Mesothelial cell of epicardium (in vitro differentiated cells): ENCODE measurements at regions not wholly inside any gene's neighbourhood (a gene's known extent, or its start where the extent isn't known, plus 50 kb on each side); places are given as distances from the start of the nearest gene placed in this dataset.
A peak's percentile ranks its signal among the peaks of the same experiment; 100 is the strongest.

Source experiments
- DNase-seq, 2 experiments: peaks; one replicate each; pipeline ENCODE4 v3.0.0; 2021; ENCODE audit warnings: low spot score in 2 of 2; ENCODE audit not compliant: unreplicated experiment in 2 of 2
- H3K27ac Mint-ChIP-seq: 2 replicates; pipeline ENCODE4 v1.8.0; 2021; ENCODE audit warnings: mixed read lengths
- H3K27me3 Mint-ChIP-seq: 2 replicates; pipeline ENCODE4 v1.8.0; 2021; ENCODE audit warnings: low read depth, mixed read lengths
- H3K36me3 Mint-ChIP-seq: 2 replicates; pipeline ENCODE4 v1.8.0; 2021; ENCODE audit warnings: mixed read lengths
- H3K4me1 Mint-ChIP-seq: 2 replicates; pipeline ENCODE4 v1.8.0; 2021; ENCODE audit warnings: mixed read lengths
- H3K4me3 Mint-ChIP-seq: 2 replicates; pipeline ENCODE4 v1.8.0; 2021; ENCODE audit warnings: mild to moderate bottlenecking, moderate library complexity, mixed read lengths
- H3K9me3 Mint-ChIP-seq: 2 replicates; pipeline ENCODE4 v1.8.0; 2021; ENCODE audit warnings: mixed read lengths
- CTCF ChIP-seq: fragments of 200-600 bp; sonication (generic); IDR thresholded peaks from one replicate; pipeline ENCODE4 v1.5.0; 2021; ENCODE audit warnings: antibody characterized with exemption; ENCODE audit not compliant: unreplicated experiment

DNA sequence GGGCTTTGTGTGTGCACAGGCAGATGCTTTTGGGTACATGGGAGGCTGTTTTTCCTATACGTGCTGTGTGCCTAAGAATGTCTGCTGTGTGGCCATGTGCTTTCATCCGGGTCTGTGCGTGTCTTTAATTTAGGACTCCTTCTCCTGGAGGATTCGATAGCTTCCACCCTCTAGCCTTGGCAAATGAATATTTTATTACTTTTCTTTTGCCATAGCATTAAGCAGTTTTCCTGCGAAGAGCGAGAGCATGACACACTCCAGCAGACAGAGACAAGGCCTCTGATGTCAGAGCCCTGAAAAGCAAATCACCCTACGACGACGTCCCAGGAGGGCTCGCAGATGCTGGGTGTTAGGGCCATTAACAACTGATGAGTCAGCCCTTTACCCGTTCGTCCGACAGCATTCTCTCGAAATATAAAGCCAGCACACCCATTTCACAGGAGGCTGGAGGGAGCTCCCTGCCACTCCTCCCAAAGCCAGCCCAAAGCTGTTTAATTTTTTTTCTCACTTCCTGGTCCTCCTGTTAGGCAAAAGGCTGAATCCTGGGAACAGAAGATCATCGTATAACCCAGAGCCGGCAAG, 311.3 kb upstream of the ZMIZ1 start:
- TF ChIP-seq CTCF = no peak
- H3K27me3 Mint-ChIP-seq = no peaks in the 10 kb centered on the region
- H3K4me1 Mint-ChIP-seq = peaks cover 43% of the 10 kb centered on the region
- no peak for DNase-seq
- H3K4me3 Mint-ChIP-seq = no peak overlapping the region
- H3K36me3 Mint-ChIP-seq = no peaks in the 10 kb centered on the region
- no peaks in the 10 kb centered on the region for H3K9me3 Mint-ChIP-seq
- peak overlapping the region; percentile 63 for H3K27ac Mint-ChIP-seq

DNA sequence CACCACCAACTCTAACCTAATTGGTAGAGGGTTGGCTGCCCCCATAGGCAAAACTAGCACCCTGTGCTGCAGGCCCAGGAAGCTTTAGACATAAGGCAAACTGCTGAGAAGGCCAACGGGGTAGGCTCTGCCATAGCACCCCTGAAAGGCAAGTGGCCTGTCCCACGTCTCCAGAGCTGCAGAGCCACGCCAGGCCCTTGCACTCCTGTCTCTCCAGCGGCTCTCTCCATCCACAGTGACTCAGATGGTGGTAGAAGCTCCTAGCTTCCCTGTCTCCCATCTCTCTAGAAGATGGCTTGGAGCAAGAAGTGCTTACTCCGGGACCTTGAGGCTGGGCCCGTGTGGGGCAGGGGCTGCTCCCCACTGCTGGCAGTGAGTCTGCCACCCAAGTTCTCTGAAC, 310.6 kb upstream of the ZMIZ1 start:
- Mint-ChIP-seq H3K4me3 (no peak overlapping the region), H3K9me3 (no peaks in the 10 kb centered on the region), H3K36me3 (no peaks in the 10 kb centered on the region), H3K27ac (no peak overlapping the region), H3K27me3 (no peaks in the 10 kb centered on the region), H3K4me1 (peaks cover 46% of the 10 kb centered on the region)
- no peak for DNase-seq
- no peak for TF ChIP-seq CTCF

DNA sequence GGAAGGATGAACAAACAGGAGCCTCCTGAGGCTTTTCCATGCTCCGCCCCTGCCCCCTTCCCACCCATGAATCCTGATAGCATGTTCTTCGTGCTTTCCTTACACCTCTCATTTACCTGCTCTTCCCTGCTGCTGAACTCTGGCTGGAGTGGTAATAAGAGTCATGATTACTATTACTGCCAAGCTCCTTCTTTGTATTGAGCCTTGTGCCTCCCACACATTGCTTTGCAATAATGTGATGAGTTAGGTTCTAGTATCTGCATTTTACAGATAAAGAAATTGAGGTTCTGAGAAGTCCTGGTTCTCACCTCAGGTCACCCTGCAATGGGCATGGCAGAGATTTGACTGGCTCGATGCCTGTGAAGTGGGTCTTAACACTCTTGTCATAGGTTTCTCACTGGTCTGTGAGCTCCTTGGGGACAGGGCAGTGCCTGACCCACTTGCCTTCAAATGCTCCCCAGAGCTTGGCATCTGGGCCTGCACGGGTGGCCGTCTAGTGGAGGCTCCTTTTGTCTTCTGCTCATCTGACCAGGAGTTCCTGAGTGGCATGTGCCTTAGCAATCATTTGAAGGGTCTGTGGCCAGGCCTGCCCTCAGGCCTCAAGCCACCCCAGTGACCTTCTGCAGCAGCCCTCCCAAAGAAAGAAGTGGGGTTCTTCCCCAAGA, 309.2 kb upstream of the ZMIZ1 start:
- Mint-ChIP-seq H3K4me1 (peaks cover 49% of the 10 kb centered on the region), H3K27me3 (no peaks in the 10 kb centered on the region), H3K27ac (no peak overlapping the region), H3K9me3 (no peaks in the 10 kb centered on the region), H3K36me3 (no peaks in the 10 kb centered on the region), H3K4me3 (no peak overlapping the region)
- TF ChIP-seq CTCF = no peak
- no peak for DNase-seq

DNA sequence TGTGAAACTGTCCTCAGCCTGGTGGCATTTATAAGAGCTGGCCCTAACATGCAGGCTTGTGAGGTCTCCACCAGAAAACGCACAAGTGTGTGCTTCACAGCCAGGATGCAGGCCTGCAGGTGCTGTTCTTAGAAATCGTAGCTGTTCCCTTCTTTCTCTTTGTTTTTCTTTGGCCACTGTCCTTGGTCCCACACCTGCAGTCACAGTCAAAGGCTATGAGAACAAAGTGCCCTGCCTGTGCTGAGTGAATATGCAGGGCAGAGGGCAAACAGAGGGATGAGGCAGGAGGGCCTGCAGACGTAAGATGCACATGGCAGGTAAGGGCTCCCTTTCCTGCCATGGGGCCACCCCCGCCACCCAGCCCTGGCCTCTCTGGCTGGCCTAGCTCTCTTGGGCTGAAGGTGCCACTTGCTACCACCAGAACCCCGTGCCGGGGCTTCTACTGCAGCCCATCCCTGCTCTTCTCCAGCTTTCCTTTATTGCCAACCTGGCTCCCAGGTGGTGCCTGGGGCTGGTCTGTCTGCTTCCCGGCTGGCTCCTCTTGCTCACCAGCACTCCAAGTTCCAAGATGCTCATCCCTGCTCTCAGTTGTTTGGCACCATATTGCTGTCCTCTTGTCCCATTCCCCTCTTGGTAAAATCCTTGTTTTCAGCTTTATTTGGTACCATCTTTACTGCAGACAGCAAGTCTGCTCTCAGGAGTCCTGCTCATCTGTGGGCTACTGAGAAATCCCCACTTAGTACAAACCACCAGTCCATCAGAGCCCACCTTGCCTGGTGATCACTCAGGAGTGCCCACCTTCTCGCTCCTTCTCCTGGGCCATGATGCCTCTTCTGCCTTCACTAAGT, 308.1 kb upstream of the ZMIZ1 start:
- Mint-ChIP-seq H3K27ac (no peak overlapping the region), H3K27me3 (no peaks in the 10 kb centered on the region), H3K9me3 (no peaks in the 10 kb centered on the region), H3K36me3 (no peaks in the 10 kb centered on the region), H3K4me1 (peaks cover 47% of the 10 kb centered on the region), H3K4me3 (no peak overlapping the region)
- TF ChIP-seq CTCF = no peak
- no peak for DNase-seq

- Mint-ChIP-seq H3K27me3 (no peaks in the 10 kb centered on the region), H3K9me3 (no peaks in the 10 kb centered on the region), H3K4me1 (peaks cover 49% of the 10 kb centered on the region), H3K36me3 (no peaks in the 10 kb centered on the region), H3K4me3 (no peak overlapping the region), H3K27ac (no peak overlapping the region)
- no peak for DNase-seq
- no peak for TF ChIP-seq CTCF
Observed at GRCh38 chr10:78761311-78761781, 307.4 kb upstream of the ZMIZ1 start.
